Liver (tissue), 8 donors: ENCODE measurements at regions not wholly inside any gene's neighbourhood (a gene's known extent, or its start where the extent isn't known, plus 50 kb on each side); places are given as distances from the start of the nearest gene placed in this dataset.

Experiments
- DNase-seq: peaks from one replicate; pipeline ENCODE4 v3.0.0-alpha.2; 2017; ENCODE audit warnings: low spot score
- H3K27ac ChIP-seq, 2 donors: one replicate each; pipeline ENCODE4 v1.7.0; 2013; ENCODE audit warnings: inconsistent platforms in 2 of 2, low read length in 2 of 2, control low read depth in 1 of 2, low read depth in 1 of 2, mild to moderate bottlenecking in 1 of 2
- H3K27me3 ChIP-seq, 4 donors: one replicate each; pipeline versions ENCODE4 v1.6.1 to v1.7.0; 2013; ENCODE audit warnings: low read length in 3 of 4, inconsistent platforms in 1 of 4, mild to moderate bottlenecking in 1 of 4, moderate library complexity in 1 of 4; ENCODE audit not compliant: control insufficient read depth in 4 of 4, insufficient read depth in 4 of 4
- H3K36me3 ChIP-seq, 4 donors: one replicate each; pipeline versions ENCODE4 v1.6.1 to v1.7.0; 2013; ENCODE audit warnings: low read length in 3 of 4, mild to moderate bottlenecking in 3 of 4, low read depth in 1 of 4, moderate library complexity in 1 of 4; ENCODE audit not compliant: control insufficient read depth in 4 of 4, insufficient read depth in 3 of 4
- H3K4me1 ChIP-seq, 4 donors: one replicate each; pipeline versions ENCODE4 v1.6.1 to v1.7.0; 2013; ENCODE audit warnings: low read length in 3 of 4, mild to moderate bottlenecking in 3 of 4, moderate library complexity in 1 of 4; ENCODE audit not compliant: control insufficient read depth in 4 of 4, insufficient read depth in 4 of 4
- H3K4me3 ChIP-seq, 3 donors: one replicate each; pipeline versions ENCODE4 v1.6.1 to v1.7.0; 2013; ENCODE audit warnings: low read length in 3 of 3, control low read depth in 1 of 3, low read depth in 1 of 3, mild to moderate bottlenecking in 1 of 3
- H3K9ac ChIP-seq, 2 donors: one replicate each; pipeline ENCODE4 v1.7.0; 2013; ENCODE audit warnings: low read length in 2 of 2, mild to moderate bottlenecking in 2 of 2, moderate library complexity in 2 of 2, control low read depth in 1 of 2, low read depth in 1 of 2
- H3K9me3 ChIP-seq, 4 donors: one replicate each; pipeline versions ENCODE4 v1.6.1 to v1.7.0; 2013; ENCODE audit warnings: low read length in 3 of 4; ENCODE audit not compliant: control insufficient read depth in 4 of 4
- ATF3 ChIP-seq: IDR thresholded peaks from 2 replicates; pipeline ENCODE4 v1.6.1; 2016; ENCODE audit warnings: antibody characterized with exemption
- CTCF ChIP-seq: fragments of 150-350 bp; IDR thresholded peaks from 2 replicates; pipeline ENCODE4 v1.5.1; 2017; ENCODE audit warnings: improper control_type of control experiment, low read depth, low read length; ENCODE audit not compliant: missing input control
- EGR1 ChIP-seq, 2 donors: IDR thresholded peaks; 2 replicates each; pipeline ENCODE4 v1.6.1; 2016 to 2018; ENCODE audit warnings: antibody characterized with exemption in 2 of 2, low read depth in 2 of 2
- FOXA1 ChIP-seq: IDR thresholded peaks from 2 replicates; pipeline ENCODE4 v1.6.1; 2016; ENCODE audit warnings: antibody characterized with exemption
- FOXA2 ChIP-seq: IDR thresholded peaks from 2 replicates; pipeline ENCODE4 v1.6.1; 2016; ENCODE audit warnings: antibody characterized with exemption
- GABPA ChIP-seq, 2 donors: IDR thresholded peaks in 1 of 2; conservative IDR thresholded peaks in 1 of 2; 2 replicates each; pipeline ENCODE4 v1.6.1; 2016; ENCODE audit warnings: antibody characterized with exemption in 2 of 2, mild to moderate bottlenecking in 1 of 2, moderate library complexity in 1 of 2
- HNF4A ChIP-seq, 2 donors: conservative IDR thresholded peaks; 2 replicates each; pipeline ENCODE4 v1.6.1; 2016; ENCODE audit warnings: antibody characterized with exemption in 2 of 2, mild to moderate bottlenecking in 2 of 2
- HNF4G ChIP-seq: IDR thresholded peaks from 2 replicates; pipeline ENCODE4 v1.6.1; 2016; ENCODE audit warnings: antibody characterized with exemption
- NR2F2 ChIP-seq: IDR thresholded peaks from 2 replicates; pipeline ENCODE4 v1.6.1; 2016; ENCODE audit warnings: antibody characterized with exemption
- RAD21 ChIP-seq, 2 donors: IDR thresholded peaks; 2 replicates each; pipeline ENCODE4 v1.6.1; 2016; ENCODE audit warnings: antibody characterized with exemption in 2 of 2, mild to moderate bottlenecking in 2 of 2
- REST ChIP-seq: IDR thresholded peaks from 2 replicates; pipeline ENCODE4 v1.6.1; 2016; ENCODE audit warnings: antibody characterized with exemption, mild to moderate bottlenecking
- RXRA ChIP-seq, 2 donors: IDR thresholded peaks; 2 replicates each; pipeline ENCODE4 v1.6.1; 2017 to 2018; ENCODE audit warnings: antibody characterized with exemption in 2 of 2, mild to moderate bottlenecking in 1 of 2
- SP1 ChIP-seq: IDR thresholded peaks from 2 replicates; pipeline ENCODE4 v1.6.1; 2018; ENCODE audit warnings: antibody characterized with exemption, mild to moderate bottlenecking
- TAF1 ChIP-seq: conservative IDR thresholded peaks from 2 replicates; pipeline ENCODE4 v1.6.1; 2016; ENCODE audit warnings: antibody characterized with exemption, mild to moderate bottlenecking
- YY1 ChIP-seq: IDR thresholded peaks from 2 replicates; pipeline ENCODE4 v1.6.1; 2016; ENCODE audit warnings: antibody characterized with exemption, mild to moderate bottlenecking
- WGBS: extraction: QIAGEN DNeasy Blood & Tissue Kit; methylation state at CpG from one replicate; pipeline ENCODE4 v1.1.7; 2013; 5-methylcytosine and 5-hydroxymethylcytosine counted together
- donor health status: healthy.
- donor health status: healthy.
- donor health status: healthy.
- donor health status: healthy.
- donor health status: healthy.

GRCh38 chr16:79653373-79653891 lies 52.9 kb upstream of the MAF start:
- peak; percentile 45 for DNase-seq
- H3K36me3 ChIP-seq, result no peaks in the 10 kb centered on the region
- no peak overlapping the region for H3K9ac ChIP-seq
- no peak overlapping the region for H3K27ac ChIP-seq
- no peaks in the 10 kb centered on the region for H3K9me3 ChIP-seq
- 85% methylated on average over 6 of the region's 6 CpGs for WGBS
- no peaks in the 10 kb centered on the region for H3K4me1 ChIP-seq
- H3K27me3 ChIP-seq, result no peaks in the 10 kb centered on the region
- TF ChIP-seq EGR1 (IDR thresholded peaks at IDR 0.05; ENCODE audit: low read depth in 2 of 2), result no peak
- no peak for TF ChIP-seq SP1
- TF ChIP-seq TAF1, result no peak
- TF ChIP-seq RAD21 (IDR thresholded peaks at IDR 0.05), result no peak
- TF ChIP-seq REST, result no peak
- TF ChIP-seq HNF4A (conservative IDR thresholded peaks at IDR 0.05), result no peak
- no peak for TF ChIP-seq ATF3
- no peak for TF ChIP-seq FOXA2
- no peak for TF ChIP-seq CTCF
- TF ChIP-seq YY1, result no peak
- TF ChIP-seq NR2F2, result no peak
- TF ChIP-seq GABPA (IDR thresholded peaks at IDR 0.05 in 1 of 2, conservative IDR thresholded peaks at IDR 0.05 in 1 of 2), result no peak
- H3K4me3 ChIP-seq, result no peak overlapping the region

- no peak for DNase-seq
- WGBS, result 90% methylated on average over 7 of the region's 7 CpGs
- no peak overlapping the region for H3K27ac ChIP-seq
- no peak overlapping the region for H3K9ac ChIP-seq
- H3K4me1 ChIP-seq, result no peaks in the 10 kb centered on the region
- H3K27me3 ChIP-seq, result no peaks in the 10 kb centered on the region
- H3K4me3 ChIP-seq, result no peak overlapping the region
- H3K9me3 ChIP-seq, result no peaks in the 10 kb centered on the region
- no peak for TF ChIP-seq SP1
- no peak for TF ChIP-seq FOXA1
- TF ChIP-seq HNF4A (conservative IDR thresholded peaks at IDR 0.05), result no peak
- TF ChIP-seq REST, result no peak
- TF ChIP-seq RXRA (IDR thresholded peaks at IDR 0.05), result no peak
- no peak for TF ChIP-seq HNF4G
- TF ChIP-seq YY1, result no peak
- H3K36me3 ChIP-seq, result no peaks in the 10 kb centered on the region
Observed at GRCh38 chr16:79651363-79651762, 50.8 kb upstream of the MAF start.
